CD4-positive, CD25-positive, alpha-beta regulatory T cell (primary cell): ENCODE measurements at regions not wholly inside any gene's neighbourhood (a gene's known extent, or its start where the extent isn't known, plus 50 kb on each side); places are given as distances from the start of the nearest gene placed in this dataset.

Source experiments
- ATAC-seq, 2 donors: fragments of 150-1000 bp; cut with Tn5 transposase; one replicate each; pipeline ENCODE4 v1.10.0; 2021; ENCODE audit warnings: low read depth in 2 of 2, moderate number of reproducible peaks in 2 of 2, moderate library complexity in 1 of 2
- DNase-seq, 3 donors: peaks; one replicate each; pipeline versions ENCODE4 v3.0.0 to v3.0.0-alpha.2; 2012 to 2022; ENCODE audit warnings: mixed read lengths in 1 of 3
- H3K27ac ChIP-seq: one replicate; pipeline ENCODE4 v1.7.0; 2013; ENCODE audit warnings: mild to moderate bottlenecking, low read length; ENCODE audit not compliant: insufficient read depth, poor library complexity, severe bottlenecking
- H3K27me3 ChIP-seq: one replicate; pipeline ENCODE4 v1.7.0; 2013; ENCODE audit warnings: low read length; ENCODE audit not compliant: control insufficient read depth, insufficient read depth
- H3K36me3 ChIP-seq: one replicate; pipeline ENCODE4 v1.7.0; 2013; ENCODE audit warnings: mild to moderate bottlenecking, low read length, moderate library complexity; ENCODE audit not compliant: control insufficient read depth, insufficient read depth
- H3K4me1 ChIP-seq: 2 replicates; pipeline ENCODE4 v1.7.0; 2013; ENCODE audit warnings: mild to moderate bottlenecking, low read length; ENCODE audit not compliant: insufficient read depth, control insufficient read depth, poor library complexity, severe bottlenecking
- H3K4me3 ChIP-seq: one replicate; pipeline ENCODE4 v1.7.0; 2013; ENCODE audit warnings: low read depth, mild to moderate bottlenecking, low read length, moderate library complexity
- H3K9me3 ChIP-seq, 2 experiments: 1 replicate in 1 of 2; 2 replicates in 1 of 2; pipeline ENCODE4 v1.7.0; 2013; ENCODE audit warnings: low read length in 2 of 2, mild to moderate bottlenecking in 1 of 2, moderate library complexity in 1 of 2; ENCODE audit not compliant: control insufficient read depth in 2 of 2
- H3K27ac Mint-ChIP-seq, 3 donors: one replicate each; pipeline ENCODE4 v1.8.0; 2020 to 2022; ENCODE audit warnings: mild to moderate bottlenecking in 3 of 3, mixed read lengths in 3 of 3, moderate library complexity in 2 of 3
- H3K27me3 Mint-ChIP-seq: one replicate; pipeline ENCODE4 v1.8.0; 2022; ENCODE audit warnings: mild to moderate bottlenecking, mixed read lengths
- H3K36me3 Mint-ChIP-seq: one replicate; pipeline ENCODE4 v1.8.0; 2020; ENCODE audit warnings: mixed read lengths
- H3K4me1 Mint-ChIP-seq, 4 donors: one replicate each; pipeline ENCODE4 v1.8.0; 2020 to 2022; ENCODE audit warnings: mixed read lengths in 4 of 4, mild to moderate bottlenecking in 1 of 4
- H3K4me3 Mint-ChIP-seq, 4 donors: one replicate each; pipeline ENCODE4 v1.8.0; 2020 to 2022; ENCODE audit warnings: mild to moderate bottlenecking in 4 of 4, mixed read lengths in 4 of 4, moderate library complexity in 3 of 4
- H3K9me3 Mint-ChIP-seq, 7 donors: one replicate each; pipeline ENCODE4 v1.8.0; 2020 to 2022; ENCODE audit warnings: mixed read lengths in 7 of 7, mild to moderate bottlenecking in 3 of 7, moderate library complexity in 2 of 7

DNA sequence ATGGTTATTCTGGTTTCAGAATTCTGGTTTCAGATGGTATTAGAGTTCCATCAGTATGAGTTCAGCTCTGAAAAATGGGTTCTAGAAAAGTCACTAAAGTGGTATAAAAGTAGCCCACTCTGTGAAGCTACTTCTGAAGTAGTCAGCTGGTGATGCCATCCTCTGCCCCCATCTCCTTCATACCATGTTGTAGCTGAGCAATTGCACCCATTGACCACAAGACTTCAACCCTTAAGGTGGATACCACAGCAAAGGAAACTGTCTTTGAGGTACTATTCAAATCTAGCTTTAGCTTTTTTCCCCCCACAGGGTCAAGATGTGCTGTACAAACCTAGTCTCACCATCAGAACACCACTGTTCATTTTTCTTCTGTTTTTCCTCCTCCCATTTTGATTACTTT, 444.9 kb downstream of the DMAC1 start:
- ATAC-seq = no peak
- no peaks in the 10 kb centered on the region for H3K36me3 Mint-ChIP-seq
- no peak overlapping the region for H3K27ac Mint-ChIP-seq
- no peak overlapping the region for H3K27ac ChIP-seq
- H3K9me3 ChIP-seq = no peaks in the 10 kb centered on the region
- DNase-seq = no peak
- H3K4me3 ChIP-seq = no peak overlapping the region
- H3K36me3 ChIP-seq = no peaks in the 10 kb centered on the region
- H3K27me3 ChIP-seq = no peaks in the 10 kb centered on the region
- H3K4me3 Mint-ChIP-seq = no peak overlapping the region
- H3K27me3 Mint-ChIP-seq = peaks cover 9% of the 10 kb centered on the region
- peaks cover 0 to 6% (median 0%) of the 10 kb centered on the region in 4 donors for H3K4me1 Mint-ChIP-seq
- H3K4me1 ChIP-seq = no peaks in the 10 kb centered on the region
- peaks cover 0 to 3% (median 1%) of the 10 kb centered on the region in 7 donors for H3K9me3 Mint-ChIP-seq

DNA sequence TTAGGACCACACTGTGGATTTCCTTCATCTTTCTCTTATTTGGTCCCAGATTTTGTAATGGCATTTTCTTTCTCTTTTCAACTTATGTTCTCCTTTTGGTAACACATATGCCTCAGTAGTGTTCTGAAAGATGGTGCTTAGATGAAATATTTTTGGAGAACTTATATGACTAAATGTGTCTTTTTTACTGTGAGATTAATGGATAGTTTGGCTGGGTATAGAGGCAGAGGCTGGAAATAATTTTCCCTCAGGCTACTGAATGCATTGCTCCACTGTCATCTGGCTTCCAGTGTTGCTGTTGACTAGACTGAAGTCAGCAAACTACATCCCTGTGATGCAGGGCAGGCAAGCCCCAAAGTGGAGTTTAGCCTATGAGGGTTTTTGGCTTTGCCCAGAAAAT, 450.9 kb downstream of the DMAC1 start:
- H3K4me1 Mint-ChIP-seq = peaks cover 0 to 6% (median 0%) of the 10 kb centered on the region in 4 donors
- ATAC-seq (no peak), DNase-seq (no peak)
- H3K4me3 Mint-ChIP-seq = no peak overlapping the region
- H3K9me3 Mint-ChIP-seq = peaks cover 0 to 12% (median 5%) of the 10 kb centered on the region in 7 donors
- Histone ChIP-seq H3K27me3 (no peaks in the 10 kb centered on the region), H3K4me1 (no peaks in the 10 kb centered on the region), H3K36me3 (no peaks in the 10 kb centered on the region), H3K27ac (no peak overlapping the region), H3K4me3 (no peak overlapping the region), H3K9me3 (peaks cover 0 to 4% of the 10 kb centered on the region in 2 experiments)
- H3K27ac Mint-ChIP-seq = no peak overlapping the region
- H3K36me3 Mint-ChIP-seq = no peaks in the 10 kb centered on the region
- H3K27me3 Mint-ChIP-seq = peaks cover 11% of the 10 kb centered on the region

DNA sequence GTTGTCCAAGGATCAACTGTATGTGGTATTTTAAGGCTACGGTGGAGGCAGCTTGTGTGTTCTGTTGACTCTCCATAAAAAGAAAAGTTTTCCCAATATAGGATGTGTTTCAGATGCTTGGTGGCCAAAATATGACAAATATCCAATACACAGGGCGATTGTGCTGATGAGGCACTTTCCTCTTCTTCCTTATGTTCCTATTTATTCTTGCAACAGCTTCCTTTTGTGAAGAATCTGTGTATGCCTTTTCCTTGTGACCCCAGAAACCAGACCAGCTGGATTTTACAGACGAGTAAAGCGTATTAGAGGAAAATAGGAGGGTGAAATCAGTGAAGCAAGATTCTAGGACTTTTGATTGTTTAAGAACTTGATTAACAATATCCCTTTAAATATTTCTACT, 452.0 kb downstream of the DMAC1 start:
- Histone ChIP-seq H3K27ac (no peak overlapping the region), H3K4me3 (no peak overlapping the region), H3K4me1 (no peaks in the 10 kb centered on the region), H3K36me3 (no peaks in the 10 kb centered on the region), H3K9me3 (peaks cover 0 to 4% of the 10 kb centered on the region in 2 experiments), H3K27me3 (no peaks in the 10 kb centered on the region)
- peaks cover 0 to 12% (median 5%) of the 10 kb centered on the region in 7 donors for H3K9me3 Mint-ChIP-seq
- H3K4me3 Mint-ChIP-seq = no peak overlapping the region
- peaks cover 0 to 6% (median 0%) of the 10 kb centered on the region in 4 donors for H3K4me1 Mint-ChIP-seq
- DNase-seq = no peak
- no peak for ATAC-seq
- H3K27ac Mint-ChIP-seq = no peak overlapping the region
- H3K36me3 Mint-ChIP-seq = no peaks in the 10 kb centered on the region
- peaks cover 9% of the 10 kb centered on the region for H3K27me3 Mint-ChIP-seq

DNA sequence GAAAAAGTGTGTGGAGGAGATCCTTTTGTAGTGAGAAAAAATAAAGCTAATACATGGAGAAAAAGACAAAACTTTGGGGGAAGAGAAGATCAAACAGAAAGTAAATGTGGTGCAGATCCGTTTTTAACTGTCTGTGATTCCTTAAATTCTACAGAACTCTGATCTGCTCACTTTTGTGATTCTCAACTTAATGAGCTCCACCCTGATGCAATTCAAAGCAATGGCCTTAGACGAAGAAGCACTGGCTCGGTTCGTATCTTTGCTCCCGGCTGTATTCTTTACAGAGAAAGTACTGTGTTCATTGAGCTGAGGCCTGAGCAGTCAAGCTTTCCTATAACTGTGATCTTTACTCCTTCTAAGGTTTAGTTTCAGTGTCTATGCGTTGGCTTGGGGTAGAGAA, 453.4 kb downstream of the DMAC1 start:
- H3K4me1 Mint-ChIP-seq = no peaks in the 10 kb centered on the region
- Histone ChIP-seq H3K36me3 (no peaks in the 10 kb centered on the region), H3K27ac (no peak overlapping the region), H3K4me3 (no peak overlapping the region), H3K4me1 (no peaks in the 10 kb centered on the region), H3K27me3 (no peaks in the 10 kb centered on the region), H3K9me3 (peaks cover 0 to 4% of the 10 kb centered on the region in 2 experiments)
- H3K27ac Mint-ChIP-seq = no peak overlapping the region
- no peak for DNase-seq
- ATAC-seq = no peak
- peaks cover 12% of the 10 kb centered on the region for H3K27me3 Mint-ChIP-seq
- no peaks in the 10 kb centered on the region for H3K36me3 Mint-ChIP-seq
- peaks cover 0 to 12% (median 5%) of the 10 kb centered on the region in 7 donors for H3K9me3 Mint-ChIP-seq
- H3K4me3 Mint-ChIP-seq = no peak overlapping the region

DNA sequence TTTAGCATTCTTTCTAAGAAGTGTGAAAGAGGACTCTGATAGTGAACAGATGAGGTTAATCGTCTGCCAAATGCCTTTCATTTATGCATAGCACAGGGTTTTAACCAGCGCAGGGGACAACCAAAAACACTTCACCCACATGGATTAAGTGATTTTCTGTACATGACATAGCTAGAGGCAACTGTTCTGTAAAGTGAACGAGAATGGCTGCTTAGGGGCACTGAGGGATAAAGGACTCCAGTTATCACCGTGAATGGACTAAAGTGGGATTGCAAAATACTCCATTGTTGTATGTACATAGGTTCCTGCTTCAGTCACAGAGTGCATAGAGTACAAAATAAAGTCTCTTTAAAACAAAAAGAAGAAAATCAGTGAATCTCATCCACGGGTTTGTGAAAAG, 456.8 kb downstream of the DMAC1 start:
- Histone ChIP-seq H3K36me3 (no peaks in the 10 kb centered on the region), H3K27ac (no peak overlapping the region), H3K9me3 (no peaks in the 10 kb centered on the region), H3K4me3 (no peak overlapping the region), H3K27me3 (no peaks in the 10 kb centered on the region), H3K4me1 (no peaks in the 10 kb centered on the region)
- H3K27me3 Mint-ChIP-seq = peaks cover 12% of the 10 kb centered on the region
- no peak overlapping the region for H3K4me3 Mint-ChIP-seq
- no peaks in the 10 kb centered on the region for H3K36me3 Mint-ChIP-seq
- no peak overlapping the region for H3K27ac Mint-ChIP-seq
- ATAC-seq = no peak
- no peaks in the 10 kb centered on the region for H3K4me1 Mint-ChIP-seq
- DNase-seq = no peak
- H3K9me3 Mint-ChIP-seq = peaks cover 0 to 4% (median 0%) of the 10 kb centered on the region in 7 donors

DNA sequence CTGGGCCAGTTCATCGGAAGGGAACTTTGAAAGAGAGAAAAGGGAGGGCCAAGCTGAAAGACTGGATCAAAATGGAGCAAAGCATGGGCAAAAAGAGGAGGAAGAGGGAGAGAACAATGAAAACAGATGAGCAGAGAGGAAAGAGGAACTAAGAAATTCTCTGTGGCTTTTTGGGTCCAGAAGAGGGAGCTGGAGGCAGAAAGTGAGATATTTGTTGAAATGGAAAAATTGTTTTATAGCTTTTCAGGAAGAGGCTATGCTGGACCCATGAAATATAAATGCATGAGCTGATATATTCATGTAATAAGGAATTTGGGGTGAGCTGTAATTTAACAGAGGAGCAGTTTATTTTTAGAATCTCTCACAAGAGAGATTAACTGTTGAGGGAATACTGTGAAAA, 457.3 kb downstream of the DMAC1 start:
- no peaks in the 10 kb centered on the region for H3K36me3 ChIP-seq
- H3K4me1 ChIP-seq = no peaks in the 10 kb centered on the region
- H3K36me3 Mint-ChIP-seq = no peaks in the 10 kb centered on the region
- peak overlapping the region in 1 of 3 donors; percentile 35 for H3K27ac Mint-ChIP-seq
- no peak for ATAC-seq
- H3K4me1 Mint-ChIP-seq = no peaks in the 10 kb centered on the region
- H3K4me3 Mint-ChIP-seq = no peak overlapping the region
- H3K27ac ChIP-seq = no peak overlapping the region
- H3K27me3 Mint-ChIP-seq = peaks cover 12% of the 10 kb centered on the region
- DNase-seq = no peak
- H3K27me3 ChIP-seq = no peaks in the 10 kb centered on the region
- H3K4me3 ChIP-seq = no peak overlapping the region
- H3K9me3 ChIP-seq = no peaks in the 10 kb centered on the region
- peaks cover 0 to 4% (median 0%) of the 10 kb centered on the region in 7 donors for H3K9me3 Mint-ChIP-seq

DNA sequence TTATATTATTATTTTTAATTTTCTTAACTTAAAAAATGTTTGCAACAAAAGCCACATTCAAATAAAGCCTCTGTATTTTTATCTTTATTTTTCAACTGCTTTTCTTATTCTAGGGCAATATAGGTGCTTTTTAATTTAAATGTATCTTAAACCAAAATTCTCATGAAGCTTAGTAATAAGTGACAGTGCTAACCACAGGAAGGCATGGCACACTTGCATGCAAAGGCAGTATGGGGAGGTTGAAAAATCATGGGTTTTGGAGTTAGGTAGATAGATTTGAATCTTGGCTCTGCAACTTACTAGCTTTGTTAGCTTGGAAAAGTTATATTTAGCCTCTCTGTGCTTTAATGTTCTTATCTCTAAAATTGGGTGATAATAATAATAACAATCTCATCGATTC, 458.0 kb downstream of the DMAC1 start:
- Mint-ChIP-seq H3K27ac (no peak overlapping the region), H3K4me3 (no peak overlapping the region), H3K9me3 (peaks cover 0 to 4% (median 0%) of the 10 kb centered on the region in 7 donors), H3K27me3 (peaks cover 12% of the 10 kb centered on the region), H3K4me1 (no peaks in the 10 kb centered on the region), H3K36me3 (no peaks in the 10 kb centered on the region)
- no peak for DNase-seq
- Histone ChIP-seq H3K27me3 (no peaks in the 10 kb centered on the region), H3K4me1 (no peaks in the 10 kb centered on the region), H3K36me3 (no peaks in the 10 kb centered on the region), H3K9me3 (no peaks in the 10 kb centered on the region), H3K27ac (no peak overlapping the region), H3K4me3 (no peak overlapping the region)
- ATAC-seq = no peak

DNA sequence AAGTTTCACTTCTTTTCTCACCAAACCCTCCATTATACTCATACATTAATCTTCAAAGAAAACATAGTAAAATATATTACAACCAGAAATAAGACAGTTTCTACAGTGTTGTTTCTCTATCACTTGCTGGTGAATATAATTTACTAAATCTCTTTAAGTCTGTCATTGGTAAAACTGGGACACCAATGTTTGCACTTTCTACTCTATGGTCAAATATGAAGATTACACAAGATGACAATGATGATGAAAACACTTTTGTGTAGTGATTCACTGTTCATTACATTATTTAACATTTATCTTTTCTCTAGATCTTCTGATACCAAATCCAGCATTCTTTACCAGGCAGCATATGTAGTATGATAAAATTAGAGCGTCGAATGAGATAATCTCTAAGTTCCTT, 459.1 kb downstream of the DMAC1 start:
- H3K27me3 ChIP-seq = no peaks in the 10 kb centered on the region
- no peak overlapping the region for H3K27ac ChIP-seq
- no peaks in the 10 kb centered on the region for H3K9me3 ChIP-seq
- Mint-ChIP-seq H3K4me1 (no peaks in the 10 kb centered on the region), H3K27me3 (peaks cover 12% of the 10 kb centered on the region), H3K9me3 (peaks cover 0 to 4% (median 0%) of the 10 kb centered on the region in 7 donors), H3K4me3 (no peak overlapping the region), H3K27ac (no peak overlapping the region), H3K36me3 (no peaks in the 10 kb centered on the region)
- no peak for ATAC-seq
- no peak overlapping the region for H3K4me3 ChIP-seq
- H3K36me3 ChIP-seq = no peaks in the 10 kb centered on the region
- no peaks in the 10 kb centered on the region for H3K4me1 ChIP-seq
- DNase-seq = no peak
